Stimulated activated CD8-positive, alpha-beta memory T cell treated with anti-CD3 and anti-CD28 coated beads, Interleukin-12 subunit alpha, Interleukin-12 subunit beta, amount 100 ng/mL, for 24 hours (primary cell): ENCODE measurements at regions not wholly inside any gene's neighbourhood (a gene's known extent, or its start where the extent isn't known, plus 50 kb on each side); places are given as distances from the start of the nearest gene placed in this dataset.
"Not testable (repeated sequence)": the region's sequence is repeated elsewhere in the genome, so short reads cannot be mapped to it uniquely, and the experiment has no call there.

Source experiments
- DNase-seq: peaks from one replicate; pipeline ENCODE4 v3.0.0-alpha.2; 2020; ENCODE audit errors: extremely low read depth

DNA sequence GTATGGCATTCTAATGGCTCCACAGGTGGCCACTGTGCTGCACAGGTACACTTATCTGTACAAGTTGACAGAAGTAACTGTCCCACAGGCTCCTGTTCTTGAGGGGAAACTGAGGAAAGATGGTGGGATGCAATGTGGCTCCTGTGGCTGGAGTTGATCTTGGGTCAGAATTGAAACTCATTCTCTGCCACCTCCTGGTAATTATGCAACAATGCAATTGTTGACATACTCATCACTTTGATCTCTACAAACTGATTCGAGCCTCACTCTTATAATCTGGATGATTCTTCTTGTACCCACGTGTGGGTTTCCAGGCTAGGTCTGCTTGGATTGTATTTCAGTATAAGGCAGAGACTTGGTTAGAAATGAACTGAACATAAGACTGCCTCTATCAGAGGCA is 148.8 kb downstream of the CCNG2 start:
- no peak for DNase-seq

DNA sequence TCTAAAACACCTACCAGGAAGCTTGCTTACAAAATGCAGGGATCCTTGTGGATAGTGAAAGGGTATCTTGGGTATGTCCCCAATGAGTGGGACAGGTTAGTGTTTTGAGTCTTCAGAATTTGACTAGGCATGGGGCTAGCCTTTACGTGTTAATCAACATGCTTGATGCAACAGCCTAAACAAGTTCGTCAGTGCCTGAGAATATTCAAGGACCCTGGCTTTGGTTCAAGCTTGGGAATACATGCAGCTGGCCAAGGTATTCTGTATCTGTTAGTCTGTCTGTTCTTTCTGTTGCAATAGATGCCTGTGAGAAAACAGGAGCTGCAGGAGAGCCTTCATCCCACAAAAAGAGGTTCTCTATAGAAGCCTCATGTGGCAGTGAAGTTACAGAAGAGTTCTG is 149.5 kb downstream of the CCNG2 start:
- DNase-seq = no peak

DNA sequence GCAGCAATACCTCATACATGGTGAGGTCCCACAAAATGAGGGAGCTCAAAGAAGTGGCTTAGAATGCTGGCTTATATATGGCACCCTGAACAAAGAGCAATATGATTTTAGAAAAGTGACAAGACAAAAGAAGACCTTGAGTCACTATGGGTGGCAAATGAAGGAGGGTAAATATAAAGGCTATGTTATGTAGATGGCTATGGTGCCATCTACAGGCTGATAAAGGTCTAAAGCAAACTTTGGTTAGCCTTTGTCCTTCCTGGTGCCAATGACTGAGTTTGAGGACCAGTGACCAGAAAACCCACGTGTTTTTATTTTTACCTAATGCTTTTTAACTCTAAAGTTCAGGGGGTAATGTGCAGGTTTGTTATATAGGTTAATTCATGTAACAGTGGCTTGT is 151.8 kb downstream of the CCNG2 start:
- no peak for DNase-seq

DNA sequence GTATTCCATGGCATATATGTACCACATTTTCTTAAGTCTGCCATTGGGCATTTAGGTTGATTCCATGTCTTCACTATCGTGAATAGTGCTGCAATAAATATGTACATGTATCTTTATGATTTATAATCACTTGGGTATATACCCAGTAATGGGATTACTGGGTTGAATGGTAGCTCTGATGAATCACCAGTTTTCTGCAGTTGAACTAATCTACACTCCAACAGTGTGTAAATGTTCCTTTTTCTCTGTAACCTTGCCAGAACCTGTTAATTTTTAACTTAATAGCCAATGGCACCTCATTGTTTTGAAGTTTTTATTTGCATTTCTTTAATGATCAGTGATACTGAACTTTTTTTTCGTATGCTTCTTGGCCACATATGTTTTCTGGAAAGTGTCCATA is 152.5 kb downstream of the CCNG2 start:
- no peak for DNase-seq

DNA sequence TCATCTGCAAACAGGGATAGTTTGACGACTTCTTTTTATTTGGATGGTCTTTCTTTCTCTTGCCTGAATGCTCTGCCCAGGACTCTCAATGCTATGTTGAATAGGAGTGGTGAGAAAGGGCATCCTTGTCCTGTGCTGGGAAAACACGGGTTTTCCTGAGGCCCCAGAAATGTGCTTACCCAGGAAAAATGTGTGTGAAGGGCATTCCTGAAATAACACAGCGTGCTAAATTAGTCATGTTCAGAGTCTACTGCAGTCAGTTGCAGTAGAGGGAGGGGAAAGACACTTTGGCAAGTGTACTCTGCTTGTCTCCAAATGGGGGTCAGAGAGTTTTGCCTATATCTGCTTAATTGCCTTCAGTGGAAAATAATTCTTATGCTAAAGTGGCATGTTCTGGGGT is 153.9 kb downstream of the CCNG2 start:
- DNase-seq = no peak

DNA sequence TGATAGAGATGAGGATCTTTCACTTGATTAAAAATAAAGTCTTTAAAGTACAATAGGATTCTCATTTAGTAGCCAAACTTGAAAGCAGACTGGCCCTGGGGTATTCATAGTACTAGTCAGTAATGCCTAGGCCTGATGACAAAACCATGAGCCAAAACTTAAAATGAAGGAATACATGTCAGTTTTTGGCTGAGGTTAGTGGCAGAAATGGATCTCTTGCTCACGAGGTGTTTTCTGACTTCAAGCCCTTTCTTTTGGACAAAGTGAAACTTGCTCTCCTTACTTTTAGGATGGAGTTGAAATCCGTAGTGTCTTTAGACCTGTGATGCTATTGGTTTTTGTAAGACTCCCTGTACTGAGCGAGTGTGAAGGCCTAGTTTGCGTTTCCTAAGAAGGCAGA is 157.7 kb downstream of the CCNG2 start:
- no peak for DNase-seq

DNA sequence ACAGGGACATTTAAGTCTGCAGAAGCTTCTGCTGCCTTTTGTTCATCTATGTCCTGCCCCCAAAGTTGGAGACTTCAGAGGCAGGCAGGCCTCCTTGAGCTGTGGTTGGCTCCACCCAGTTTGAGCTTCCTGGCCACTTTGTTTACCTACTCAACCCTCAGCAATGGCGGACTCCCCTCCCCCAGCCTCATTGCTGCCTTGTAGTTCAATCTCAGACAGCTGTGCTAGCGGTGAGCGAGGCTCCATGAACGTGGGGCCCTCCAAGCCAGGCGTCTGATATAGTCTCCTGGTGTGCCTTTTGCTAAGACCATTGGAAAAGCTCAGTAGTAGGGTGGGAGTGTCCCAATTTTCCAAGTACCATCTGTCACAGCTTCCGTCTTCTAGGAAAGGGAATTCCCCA is 170.1 kb downstream of the CCNG2 start:
- DNase-seq = no peak

DNA sequence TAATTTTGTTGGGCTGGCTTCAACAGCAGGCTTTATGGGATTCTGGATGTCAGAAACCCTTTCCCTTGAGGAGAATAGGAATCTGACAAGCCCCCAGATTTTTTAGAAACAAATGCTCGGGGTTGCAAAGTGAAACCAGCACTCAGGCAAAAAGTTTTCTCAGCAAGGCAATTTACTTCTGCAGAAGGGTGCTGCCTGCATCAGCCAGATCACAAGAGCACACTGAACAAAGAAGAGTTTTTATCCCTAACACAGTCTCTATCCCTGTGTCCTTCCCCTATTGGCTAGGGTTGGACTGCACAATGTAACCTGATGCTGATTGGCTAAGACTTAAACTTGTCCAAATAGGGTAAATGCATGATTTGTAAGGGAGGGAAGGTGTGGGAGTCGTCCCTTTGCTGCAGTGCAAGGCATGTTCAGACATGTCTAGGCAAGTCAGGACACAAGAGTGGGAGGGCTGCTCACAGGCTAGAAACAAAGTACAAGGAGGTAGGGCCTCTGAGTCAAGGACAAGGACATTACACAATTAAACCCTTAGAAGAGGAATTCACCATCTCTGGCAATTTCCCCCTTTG is 175.8 kb downstream of the CCNG2 start:
- no peak for DNase-seq

DNA sequence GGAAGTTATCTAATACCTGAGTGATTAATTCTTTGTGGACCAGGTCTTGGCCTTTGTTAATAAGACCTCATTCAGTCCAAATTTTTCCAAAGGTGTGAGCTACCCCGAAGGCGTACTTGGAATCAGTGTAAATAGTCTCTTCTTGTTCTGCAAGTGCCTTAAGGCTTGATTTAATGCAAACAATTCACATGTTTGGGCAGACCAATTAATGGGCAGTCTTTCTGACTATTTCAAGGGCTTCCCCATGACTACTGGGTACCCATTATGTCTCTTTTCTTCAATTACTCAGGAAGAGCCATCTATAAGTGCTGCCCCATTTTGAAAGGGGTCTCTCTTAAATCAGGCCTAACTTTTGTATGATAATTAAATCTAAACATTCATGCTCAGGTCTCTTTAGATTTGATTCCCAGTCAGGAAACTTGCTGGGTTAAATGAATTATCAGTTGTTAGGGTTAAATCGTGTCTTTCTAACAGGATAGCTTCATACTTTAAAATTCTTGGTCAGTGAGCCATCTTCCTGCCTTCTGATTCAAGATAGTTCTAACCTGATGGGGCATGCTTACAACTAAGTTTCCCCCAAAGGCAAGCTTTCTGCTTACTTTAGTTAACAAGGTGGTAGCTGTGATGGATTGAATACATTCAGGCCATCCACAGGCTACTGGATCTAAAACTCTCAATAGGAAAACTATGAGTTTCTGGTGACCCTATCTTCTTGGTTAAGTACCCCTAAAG is 179.6 kb downstream of the CCNG2 start:
- no peak for DNase-seq

DNA sequence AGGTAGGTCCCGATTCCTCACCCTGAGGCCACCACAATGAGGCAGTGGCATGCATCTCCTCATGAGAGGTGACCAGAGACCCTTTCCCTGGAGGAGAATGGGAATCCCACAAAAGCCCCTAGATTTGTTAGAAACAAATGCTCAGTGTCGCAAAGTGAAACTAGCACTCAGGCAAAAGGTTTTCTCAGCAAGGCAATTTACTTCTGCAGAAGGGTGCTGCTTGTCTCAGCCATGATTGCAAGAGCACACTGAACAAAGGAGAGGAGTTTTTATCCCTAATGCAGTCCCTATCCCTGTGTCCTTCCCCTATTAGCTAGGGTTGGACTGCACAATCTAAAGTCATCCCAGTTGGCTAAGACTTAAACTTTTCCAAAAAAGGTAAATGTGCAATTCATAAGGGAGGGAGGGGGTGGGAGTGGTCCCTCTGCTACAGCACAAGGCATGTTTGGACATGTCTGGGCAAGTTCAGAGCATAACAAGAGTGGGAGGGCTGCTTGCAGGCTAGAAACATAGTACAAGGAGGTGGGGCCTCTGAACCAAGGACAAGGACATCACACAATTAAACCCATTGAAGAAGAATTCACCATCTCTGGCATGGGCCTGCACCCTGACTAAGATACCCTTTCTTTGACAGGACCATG is 185.3 kb downstream of the CCNG2 start:
- no peak for DNase-seq

DNA sequence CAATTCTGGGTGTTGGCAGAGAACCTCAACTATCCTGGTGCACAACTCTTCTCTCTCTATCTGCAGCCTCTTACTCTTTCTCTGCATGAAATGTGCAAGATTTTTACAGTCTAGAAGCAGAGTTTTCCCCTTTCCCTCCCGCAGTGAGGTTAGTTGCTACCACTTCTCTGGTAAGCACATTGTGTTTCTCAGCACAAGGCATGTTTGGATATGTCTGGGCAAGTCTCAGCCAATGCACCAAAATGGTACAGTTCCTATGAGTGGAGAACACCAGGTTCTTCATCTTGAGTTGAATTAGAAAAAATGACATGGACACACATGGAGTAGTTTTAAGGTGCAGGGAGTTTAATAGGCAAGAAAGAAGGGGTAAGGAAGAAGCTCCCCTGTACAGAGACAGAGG is 187.0 kb downstream of the CCNG2 start:
- no peak for DNase-seq

DNA sequence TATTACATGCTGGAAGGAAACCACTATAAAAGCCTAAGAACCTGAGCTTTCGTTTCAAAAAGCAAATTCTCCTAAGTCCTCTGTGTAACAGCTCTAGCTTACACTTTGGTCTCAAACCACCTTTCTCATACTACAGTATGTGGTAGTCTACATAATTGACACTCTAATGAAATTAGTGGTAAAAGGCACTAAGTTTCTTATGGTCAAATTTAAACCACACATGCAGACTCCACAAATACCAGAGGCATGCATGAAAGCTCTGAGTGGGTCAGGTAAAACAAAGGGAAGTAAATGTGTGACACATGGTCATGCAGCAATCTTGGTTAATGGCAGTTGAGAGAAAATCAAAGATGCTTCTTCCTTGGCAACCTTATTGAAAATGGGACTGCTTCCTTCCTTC is 187.8 kb downstream of the CCNG2 start:
- no peak for DNase-seq

DNA sequence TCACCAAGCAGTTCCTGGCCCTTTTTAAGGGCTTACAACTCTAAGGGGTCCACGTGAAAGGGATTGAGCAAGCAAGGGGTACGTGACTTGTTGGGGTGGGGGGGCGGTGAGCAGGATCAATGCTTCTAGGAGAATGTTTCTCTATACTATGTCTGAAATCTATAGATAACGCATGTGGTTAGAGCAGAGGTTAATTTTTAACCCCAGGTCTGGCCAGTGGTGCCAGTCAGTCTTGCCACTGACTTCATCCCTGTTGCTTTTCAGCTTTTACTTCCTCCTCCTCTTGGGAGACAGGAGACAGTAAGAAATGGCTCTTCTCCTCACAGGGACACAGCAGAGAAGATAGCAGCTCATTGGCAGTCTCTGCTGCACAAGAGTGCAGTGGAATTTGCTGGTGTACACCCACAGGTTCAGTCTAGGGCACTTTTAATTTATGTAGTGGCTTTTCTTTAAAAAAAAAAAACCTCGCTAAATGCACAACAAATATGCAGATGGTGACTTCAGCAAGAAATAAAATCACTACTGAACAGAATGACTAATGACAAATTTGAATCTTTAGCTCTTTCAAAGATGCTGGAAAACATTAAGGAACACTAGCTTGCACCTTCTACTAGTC is 190.5 kb downstream of the CCNG2 start:
- no peak for DNase-seq

DNA sequence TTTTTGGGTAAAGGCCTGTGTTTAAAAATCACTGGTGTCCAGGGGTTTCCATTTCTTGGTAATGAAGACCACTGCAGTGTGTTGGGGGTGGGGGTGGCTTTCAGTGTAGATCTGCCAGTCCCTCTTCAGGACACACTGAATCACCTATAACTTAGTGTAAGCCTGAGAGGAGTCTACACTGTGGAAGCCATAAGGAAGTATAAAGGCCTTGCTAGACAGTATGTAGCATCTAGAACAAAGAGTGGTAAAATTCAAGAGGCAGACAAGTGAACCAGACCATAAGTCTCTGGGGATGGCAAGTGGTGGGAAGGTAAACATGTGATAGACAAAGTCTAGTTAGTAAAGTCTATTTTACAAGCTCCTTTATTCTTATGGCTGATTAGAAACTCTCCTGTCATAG is 191.8 kb downstream of the CCNG2 start:
- DNase-seq = no peak

DNA sequence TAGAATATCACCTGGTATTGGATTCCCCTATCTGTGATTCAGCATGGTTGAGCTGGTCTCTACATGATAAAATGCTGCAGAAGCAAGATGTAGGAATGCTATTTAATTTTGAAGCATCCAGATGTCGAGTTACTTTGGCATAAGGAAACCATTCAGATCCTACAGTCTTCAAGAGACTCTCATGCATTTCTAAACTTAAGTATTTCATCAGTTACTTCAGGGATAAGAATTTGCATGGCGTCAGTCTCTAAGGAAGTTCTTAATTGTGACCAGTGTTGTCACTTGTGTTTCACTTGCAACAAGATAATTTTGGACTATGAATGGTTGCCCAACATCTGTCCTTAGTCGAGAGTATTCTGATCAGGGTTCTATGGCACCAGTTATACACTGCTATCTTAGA is 192.4 kb downstream of the CCNG2 start:
- no peak for DNase-seq

DNA sequence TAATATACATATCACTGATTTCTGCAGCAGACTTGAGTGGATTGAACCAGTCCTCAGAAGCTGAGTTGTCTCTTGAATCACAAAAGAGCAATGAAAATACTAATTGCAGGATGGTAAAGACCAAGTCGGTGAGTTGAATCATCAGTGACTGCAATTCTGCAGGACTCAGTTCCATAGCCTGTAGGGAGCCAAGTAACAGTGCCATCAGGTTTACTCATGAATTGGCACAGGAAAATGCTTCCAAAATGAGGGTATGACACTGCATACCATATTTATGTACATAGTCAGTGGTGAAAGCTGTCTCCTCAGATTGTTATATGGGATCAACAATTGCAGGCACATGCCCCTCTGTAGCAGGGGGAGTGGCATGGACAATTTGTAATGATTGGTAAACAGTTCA is 192.8 kb downstream of the CCNG2 start:
- DNase-seq = no peak

DNA sequence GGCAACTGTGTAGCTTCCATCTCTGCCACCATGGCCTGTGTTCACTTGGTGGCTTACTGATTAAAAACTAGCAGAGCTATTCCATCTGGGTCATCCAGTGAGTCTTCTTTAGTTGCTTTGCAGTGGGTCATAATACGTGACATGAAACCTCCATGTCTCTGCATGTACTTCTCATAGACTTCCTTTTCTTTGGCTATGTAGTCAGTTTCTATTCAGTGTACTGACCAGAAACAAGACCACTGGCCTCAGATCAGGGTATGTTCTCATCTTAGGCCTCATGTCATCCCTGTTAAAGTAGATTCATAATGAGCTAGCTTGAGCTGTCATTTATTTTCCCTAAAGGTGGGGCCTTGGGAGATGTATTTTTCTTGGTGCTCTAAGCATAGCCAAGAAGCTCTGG is 195.2 kb downstream of the CCNG2 start:
- DNase-seq = no peak

DNA sequence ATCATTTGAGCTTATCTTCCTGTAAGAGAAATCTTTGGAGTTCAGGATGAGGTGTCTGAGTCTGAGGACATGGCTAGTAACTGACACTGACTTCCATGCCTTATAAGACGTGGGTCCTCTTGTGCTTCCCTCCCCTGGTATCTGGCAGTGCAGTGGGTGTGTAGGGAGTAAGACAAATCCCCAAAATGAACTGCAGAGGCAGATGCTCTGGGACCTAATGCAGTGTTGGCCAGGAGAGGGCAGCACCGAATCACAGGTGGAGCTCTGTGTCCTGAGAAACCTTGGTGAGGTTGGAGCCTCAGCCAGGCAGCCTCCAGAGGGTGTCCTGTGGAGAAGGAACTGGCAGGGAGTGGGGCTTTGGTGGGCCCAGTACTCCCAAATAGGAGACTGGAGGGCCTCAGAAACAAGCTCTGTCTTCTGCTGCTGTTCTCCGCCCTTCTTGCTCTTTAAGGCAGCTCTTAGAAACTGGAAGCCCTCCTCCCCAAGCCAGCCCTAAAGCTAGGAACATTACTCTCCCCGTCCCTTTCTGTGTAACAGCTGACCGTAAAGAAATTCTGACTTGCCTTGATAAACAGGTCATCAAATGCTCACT is 196.8 kb downstream of the CCNG2 start:
- DNase-seq = not testable (repeated sequence)

DNA sequence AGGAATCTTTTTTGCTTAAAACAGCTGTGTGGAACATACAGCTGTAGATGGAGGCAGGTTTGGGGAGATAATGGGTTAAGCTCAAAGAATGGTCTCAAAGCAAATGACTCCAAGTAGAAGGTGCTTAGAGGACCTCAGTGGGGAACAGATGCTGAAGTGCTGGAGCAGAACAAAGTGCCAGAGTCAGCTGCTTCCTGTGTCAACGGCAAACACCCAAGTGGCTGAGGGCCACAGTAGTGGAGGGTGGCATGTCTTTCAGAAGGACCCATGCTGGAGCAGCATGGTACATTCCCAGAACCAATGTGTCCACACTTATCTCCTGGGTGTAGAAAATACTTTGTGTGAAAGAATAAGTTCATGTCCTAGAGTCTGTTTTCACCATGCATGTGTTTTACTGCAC is 197.5 kb downstream of the CCNG2 start:
- DNase-seq = no peak

DNA sequence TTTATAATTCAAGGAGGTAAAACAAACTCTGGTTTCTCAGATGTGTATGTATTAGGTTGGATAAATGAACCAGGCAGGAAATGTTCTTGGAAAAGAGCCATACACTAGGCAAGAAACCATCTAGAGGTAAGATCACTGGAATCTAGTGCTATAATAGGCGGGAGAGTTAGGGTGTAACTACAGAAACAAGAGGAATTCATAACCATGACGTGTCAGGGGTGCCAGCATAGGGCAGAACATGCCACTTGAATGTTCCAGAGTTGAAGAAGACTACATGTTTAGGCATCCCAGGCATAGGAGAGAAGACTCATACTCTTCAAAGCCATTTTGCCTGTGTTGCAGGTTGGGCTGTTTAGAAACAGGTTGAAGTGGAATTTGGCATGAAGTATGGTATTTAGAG is 198.7 kb downstream of the CCNG2 start:
- DNase-seq = no peak

DNA sequence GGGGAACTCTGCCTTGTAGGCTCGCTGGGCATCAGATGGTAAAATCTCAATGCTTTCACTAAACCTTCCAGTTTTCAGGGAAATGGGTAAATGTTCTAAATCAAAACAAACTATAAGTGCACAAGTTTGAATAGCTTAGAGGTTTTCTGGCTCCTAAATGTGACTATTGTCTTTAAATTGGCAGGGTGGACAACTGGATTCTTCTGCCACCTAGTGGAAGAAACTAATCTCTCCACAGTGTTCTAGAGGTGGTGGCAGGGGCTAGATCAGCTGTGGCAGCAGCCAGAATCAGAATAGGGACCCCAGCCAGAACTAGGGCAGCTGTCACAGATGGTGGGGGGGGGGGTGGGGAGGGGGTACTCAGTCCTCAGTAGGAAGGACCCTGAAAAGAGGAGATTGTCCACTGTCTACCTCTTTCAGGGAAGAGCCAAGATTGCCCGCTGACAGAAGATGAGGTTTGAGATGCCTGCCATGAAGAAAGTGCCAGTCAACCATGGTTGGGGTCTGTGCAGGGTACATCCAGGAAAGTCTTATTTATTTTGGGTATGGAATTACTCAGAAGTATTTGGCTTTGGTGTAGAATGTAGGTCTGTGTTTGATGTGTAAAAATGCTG is 201.4 kb downstream of the CCNG2 start:
- no peak for DNase-seq

DNA sequence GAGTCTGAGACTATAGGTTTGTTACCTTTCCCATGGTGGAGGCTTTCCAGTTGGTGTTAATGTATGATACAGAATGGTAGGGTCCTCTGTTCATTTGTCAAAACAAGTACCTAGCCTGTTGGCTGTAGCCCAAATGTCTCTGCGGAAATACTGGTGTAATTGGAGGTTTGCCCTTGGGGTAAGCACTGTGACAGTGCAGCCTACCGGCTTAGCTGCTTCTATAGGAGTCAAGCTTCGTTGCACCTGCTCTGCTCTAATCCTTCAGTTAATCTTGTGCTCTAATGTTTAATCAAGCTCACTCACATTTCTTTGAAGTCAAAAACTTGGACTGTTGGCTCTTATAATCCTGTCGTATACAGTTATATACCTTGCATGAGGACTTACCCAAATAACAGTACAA is 203.4 kb downstream of the CCNG2 start:
- no peak for DNase-seq
